SU-DHL-6 (cell line): ENCODE measurements at regions not wholly inside any gene's neighbourhood (a gene's known extent, or its start where the extent isn't known, plus 50 kb on each side); places are given as distances from the start of the nearest gene placed in this dataset.

Source experiments
- EZH2phosphoT487 ChIP-seq: fragments of 200-600 bp; sonication (generic), shearing (Covaris generic); conservative IDR thresholded peaks from 2 replicates; pipeline ENCODE4 v1.6.1; 2018; ENCODE audit warnings: mild to moderate bottlenecking, antibody characterized with exemption, low read length, moderate library complexity, mixed read lengths
- TF ChIP-seq, protein P1 (sequence below): fragments of 200-600 bp; sonication (generic); IDR thresholded peaks from one replicate; pipeline ENCODE4 v1.5.1; 2017; ENCODE audit warnings: antibody characterized with exemption, mild to moderate bottlenecking, low read length, moderate library complexity; ENCODE audit not compliant: insufficient read depth, poor library complexity, severe bottlenecking

DNA sequence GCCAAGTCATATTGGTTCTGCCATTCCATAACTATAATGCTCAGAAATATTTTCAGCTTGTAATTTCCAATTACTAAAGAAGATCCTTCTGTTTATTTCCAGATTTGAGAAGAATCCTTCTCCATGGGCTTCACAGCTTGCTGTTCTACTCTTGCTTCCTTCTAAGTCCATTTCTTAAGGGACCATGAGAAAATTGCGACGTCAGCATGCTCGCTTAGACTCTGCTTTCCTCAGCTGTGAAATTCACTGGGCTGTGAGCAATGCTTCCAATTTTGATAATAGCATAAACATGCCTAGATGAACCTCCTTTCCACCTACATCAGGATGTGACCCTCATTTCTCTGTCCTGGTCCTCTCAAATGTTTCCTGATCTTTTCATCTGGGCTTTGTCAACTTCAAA is 145.3 kb upstream of the CDH20 start:
- TF ChIP-seq, protein P1, sequence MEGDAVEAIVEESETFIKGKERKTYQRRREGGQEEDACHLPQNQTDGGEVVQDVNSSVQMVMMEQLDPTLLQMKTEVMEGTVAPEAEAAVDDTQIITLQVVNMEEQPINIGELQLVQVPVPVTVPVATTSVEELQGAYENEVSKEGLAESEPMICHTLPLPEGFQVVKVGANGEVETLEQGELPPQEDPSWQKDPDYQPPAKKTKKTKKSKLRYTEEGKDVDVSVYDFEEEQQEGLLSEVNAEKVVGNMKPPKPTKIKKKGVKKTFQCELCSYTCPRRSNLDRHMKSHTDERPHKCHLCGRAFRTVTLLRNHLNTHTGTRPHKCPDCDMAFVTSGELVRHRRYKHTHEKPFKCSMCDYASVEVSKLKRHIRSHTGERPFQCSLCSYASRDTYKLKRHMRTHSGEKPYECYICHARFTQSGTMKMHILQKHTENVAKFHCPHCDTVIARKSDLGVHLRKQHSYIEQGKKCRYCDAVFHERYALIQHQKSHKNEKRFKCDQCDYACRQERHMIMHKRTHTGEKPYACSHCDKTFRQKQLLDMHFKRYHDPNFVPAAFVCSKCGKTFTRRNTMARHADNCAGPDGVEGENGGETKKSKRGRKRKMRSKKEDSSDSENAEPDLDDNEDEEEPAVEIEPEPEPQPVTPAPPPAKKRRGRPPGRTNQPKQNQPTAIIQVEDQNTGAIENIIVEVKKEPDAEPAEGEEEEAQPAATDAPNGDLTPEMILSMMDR = no peak
- no peak for TF ChIP-seq EZH2phosphoT487
